Endometrium (tissue), 2 donors: ENCODE measurements at regions not wholly inside any gene's neighbourhood (a gene's known extent, or its start where the extent isn't known, plus 50 kb on each side); places are given as distances from the start of the nearest gene placed in this dataset.

Source experiments
- FAIRE-seq: peaks from 2 replicates; lab custom pipeline; 2012; peaks lifted over from hg19 to GRCh38; lab: Jason Lieb, UNC
- donor health status: control.
- donor health status: control.

- no peak for FAIRE-seq
Observed at GRCh38 chrX:43508694-43509093, 147.4 kb upstream of the MAOA start.

GRCh38 chrX:43510209-43510608, 145.9 kb upstream of the MAOA start:
- FAIRE-seq, result no peak

GRCh38 chrX:43513085-43513484, 143.0 kb upstream of the MAOA start:
- no peak for FAIRE-seq

GRCh38 chrX:43514820-43515219, 141.3 kb upstream of the MAOA start:
- FAIRE-seq, result no peak

- no peak for FAIRE-seq
Observed at GRCh38 chrX:43522582-43522981, 133.5 kb upstream of the MAOA start.

GRCh38 chrX:43525901-43526610, 130.0 kb upstream of the MAOA start:
- FAIRE-seq, result no peak

- FAIRE-seq, result no peak
Observed at GRCh38 chrX:43526878-43527277, 129.2 kb upstream of the MAOA start.

GRCh38 chrX:43527801-43528200, 128.3 kb upstream of the MAOA start:
- no peak for FAIRE-seq

GRCh38 chrX:43530837-43531236, 125.3 kb upstream of the MAOA start:
- FAIRE-seq, result no peak

- FAIRE-seq, result no peak
Observed at GRCh38 chrX:43540318-43540717, 115.8 kb upstream of the MAOA start.

- no peak for FAIRE-seq
Observed at GRCh38 chrX:43551590-43551989, 104.5 kb upstream of the MAOA start.

- FAIRE-seq, result no peak
Observed at GRCh38 chrX:43552156-43552555, 103.9 kb upstream of the MAOA start.

GRCh38 chrX:43552703-43553102, 103.4 kb upstream of the MAOA start:
- FAIRE-seq, result no peak

- no peak for FAIRE-seq
Observed at GRCh38 chrX:43553257-43553656, 102.8 kb upstream of the MAOA start.

- no peak for FAIRE-seq
Observed at GRCh38 chrX:43556207-43556606, 99.9 kb upstream of the MAOA start.

- FAIRE-seq, result peak; percentile 91
Observed at GRCh38 chrX:43557792-43558191, 98.3 kb upstream of the MAOA start.

- FAIRE-seq, result no peak
Observed at GRCh38 chrX:43559644-43560043, 96.5 kb upstream of the MAOA start.

- FAIRE-seq, result no peak
Observed at GRCh38 chrX:43560247-43560946, 95.7 kb upstream of the MAOA start.

- FAIRE-seq, result no peak
Observed at GRCh38 chrX:43562372-43562771, 93.7 kb upstream of the MAOA start.

- no peak for FAIRE-seq
Observed at GRCh38 chrX:43564953-43565352, 91.1 kb upstream of the MAOA start.

- FAIRE-seq, result no peak
Observed at GRCh38 chrX:43566170-43566569, 89.9 kb upstream of the MAOA start.

GRCh38 chrX:43573441-43574015, 82.6 kb upstream of the MAOA start:
- FAIRE-seq, result no peak

GRCh38 chrX:43580621-43581020, 75.5 kb upstream of the MAOA start:
- no peak for FAIRE-seq

GRCh38 chrX:43581167-43581566, 74.9 kb upstream of the MAOA start:
- FAIRE-seq, result no peak
